ENCODE measurements at regions not wholly inside any gene's neighbourhood (a gene's known extent, or its start where the extent isn't known, plus 50 kb on each side); places are given as distances from the start of the nearest gene placed in this dataset.

DNA sequence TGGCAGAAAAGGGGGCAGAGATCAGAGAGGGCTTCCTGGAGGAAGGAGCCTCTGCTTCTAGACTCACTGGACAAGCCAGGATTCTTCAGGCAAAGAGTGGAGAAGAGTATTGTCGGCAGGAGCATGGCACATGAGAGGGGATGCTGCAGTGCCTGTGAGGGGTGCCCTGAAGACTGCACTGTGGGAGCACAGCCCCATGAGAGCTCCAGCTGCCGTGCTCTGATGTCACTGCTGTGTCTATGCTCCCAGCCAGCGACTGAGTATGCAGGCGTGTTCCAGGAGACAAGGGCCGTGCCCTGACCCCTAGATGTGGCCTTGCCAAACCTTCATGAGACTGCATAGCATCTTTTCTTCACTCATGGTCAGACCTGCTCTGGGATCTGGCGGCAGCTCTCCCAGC lies 339.1 kb downstream of the RPS24 start:
- H3K27ac ChIP-seq: no peak overlapping the region
- no peaks in the 10 kb centered on the region for H3K36me3 ChIP-seq
- WGBS, 2 donors: 92 to 98% methylated on average over 4 to 6 of the region's 6 CpGs
- H3K27me3 ChIP-seq: no peaks in the 10 kb centered on the region
- ATAC-seq (ENCODE audit: low FRiP score in 2 of 2) (no peak), DNase-seq (no peak)
- H3K4me1 ChIP-seq: no peaks in the 10 kb centered on the region
- no peaks in the 10 kb centered on the region for H3K9me3 ChIP-seq
- no peak overlapping the region for H3K4me3 ChIP-seq
- TF ChIP-seq POLR2AphosphoS5 (IDR thresholded peaks at IDR 0.05) (no peak), POLR2A (IDR thresholded peaks at IDR 0.05) (no peak)
- TF ChIP-seq, protein P1, sequence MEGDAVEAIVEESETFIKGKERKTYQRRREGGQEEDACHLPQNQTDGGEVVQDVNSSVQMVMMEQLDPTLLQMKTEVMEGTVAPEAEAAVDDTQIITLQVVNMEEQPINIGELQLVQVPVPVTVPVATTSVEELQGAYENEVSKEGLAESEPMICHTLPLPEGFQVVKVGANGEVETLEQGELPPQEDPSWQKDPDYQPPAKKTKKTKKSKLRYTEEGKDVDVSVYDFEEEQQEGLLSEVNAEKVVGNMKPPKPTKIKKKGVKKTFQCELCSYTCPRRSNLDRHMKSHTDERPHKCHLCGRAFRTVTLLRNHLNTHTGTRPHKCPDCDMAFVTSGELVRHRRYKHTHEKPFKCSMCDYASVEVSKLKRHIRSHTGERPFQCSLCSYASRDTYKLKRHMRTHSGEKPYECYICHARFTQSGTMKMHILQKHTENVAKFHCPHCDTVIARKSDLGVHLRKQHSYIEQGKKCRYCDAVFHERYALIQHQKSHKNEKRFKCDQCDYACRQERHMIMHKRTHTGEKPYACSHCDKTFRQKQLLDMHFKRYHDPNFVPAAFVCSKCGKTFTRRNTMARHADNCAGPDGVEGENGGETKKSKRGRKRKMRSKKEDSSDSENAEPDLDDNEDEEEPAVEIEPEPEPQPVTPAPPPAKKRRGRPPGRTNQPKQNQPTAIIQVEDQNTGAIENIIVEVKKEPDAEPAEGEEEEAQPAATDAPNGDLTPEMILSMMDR (IDR thresholded peaks at IDR 0.05): no peak

DNA sequence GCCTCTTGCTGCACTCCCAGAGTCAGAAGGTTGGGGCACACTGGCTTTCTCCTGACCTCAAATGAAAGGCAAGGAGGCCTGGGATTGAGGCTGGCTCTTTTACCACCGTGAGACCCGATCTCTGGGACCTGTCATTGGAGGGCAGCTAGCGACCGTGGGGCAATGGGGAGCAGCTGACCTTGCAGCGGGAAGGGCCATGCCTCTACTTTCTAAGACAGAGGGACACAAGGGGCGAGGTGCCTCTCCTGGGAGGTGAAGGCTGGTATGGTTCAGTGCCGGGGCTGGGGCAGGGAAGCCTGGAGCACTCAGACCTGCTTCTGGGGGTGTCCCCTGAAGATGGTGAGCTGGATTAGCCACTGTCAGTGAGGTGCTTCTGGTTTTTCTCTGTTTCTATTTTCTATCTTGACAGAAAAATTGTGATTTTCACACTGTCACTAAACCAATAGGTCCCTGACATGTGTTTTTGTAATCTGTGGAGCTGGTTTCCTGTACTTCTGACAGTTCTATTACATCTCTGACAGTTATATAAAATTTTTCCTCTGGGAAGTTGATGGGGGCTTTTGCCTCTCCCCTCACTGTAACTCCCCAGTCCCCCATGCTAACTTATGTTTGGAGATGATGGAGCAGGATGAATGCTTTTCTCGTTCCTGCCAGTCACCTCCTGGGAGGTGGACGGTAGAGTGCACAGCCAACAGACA lies 340.8 kb downstream of the RPS24 start:
- Histone ChIP-seq H3K4me1 (no peaks in the 10 kb centered on the region), H3K9me3 (no peaks in the 10 kb centered on the region), H3K27me3 (no peaks in the 10 kb centered on the region), H3K27ac (no peak overlapping the region), H3K4me3 (no peak overlapping the region), H3K36me3 (no peaks in the 10 kb centered on the region)
- 92 to 93% methylated on average over 8 to 9 of the region's 9 CpGs for WGBS, 2 donors
- TF ChIP-seq, protein P1 (IDR thresholded peaks at IDR 0.05): no peak
- DNase-seq (peak in 1 of 2 donors; percentile 18), ATAC-seq (ENCODE audit: low FRiP score in 2 of 2) (no peak)

DNA sequence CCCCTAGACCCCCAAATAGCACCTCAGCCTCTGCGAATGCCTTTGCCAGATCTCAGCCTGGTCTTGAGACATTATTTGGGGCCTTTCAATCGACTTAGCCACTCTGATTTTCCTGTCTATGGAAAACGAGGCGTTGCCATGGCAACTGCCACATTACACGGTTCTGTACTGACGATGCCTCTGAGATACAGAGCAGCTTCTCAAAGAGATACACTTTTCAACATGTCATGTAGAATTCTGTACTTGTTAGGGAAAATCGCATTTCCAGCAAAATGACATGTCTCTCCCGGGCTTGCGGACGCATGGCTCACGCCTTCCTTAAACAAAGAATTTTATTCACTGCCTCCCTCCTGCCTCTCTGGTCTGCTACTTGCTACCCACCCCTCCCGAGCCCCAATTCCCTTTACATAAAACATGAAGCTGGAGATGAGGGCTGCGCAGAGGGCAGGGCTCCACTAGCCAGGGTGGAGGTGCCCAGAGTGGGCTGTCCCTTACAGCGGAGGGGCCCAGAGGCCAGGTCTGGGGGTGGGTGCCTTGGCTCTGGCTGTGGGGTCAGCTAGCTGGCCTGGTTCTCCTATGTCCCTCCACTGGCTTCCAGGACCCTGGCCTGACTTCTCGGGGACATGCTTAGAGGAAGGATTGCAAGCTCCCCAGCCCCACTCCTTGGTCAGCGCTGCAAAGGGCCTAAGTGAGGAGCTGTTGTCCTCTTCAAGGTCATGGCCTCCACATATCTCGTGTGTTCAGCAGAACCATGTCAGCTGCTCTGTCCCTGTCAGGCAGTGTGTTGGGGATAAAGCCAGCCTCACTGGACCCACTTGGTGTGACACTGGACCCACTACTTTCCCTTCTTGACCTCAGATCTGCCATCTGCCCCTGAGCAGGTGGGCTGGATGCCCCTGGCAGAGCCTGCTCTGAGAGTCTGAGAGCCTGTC lies 342.5 kb downstream of the RPS24 start:
- no peaks in the 10 kb centered on the region for H3K36me3 ChIP-seq
- ATAC-seq (ENCODE audit: low FRiP score in 2 of 2): no peak
- no peak overlapping the region for H3K27ac ChIP-seq
- WGBS, 2 donors: 77 to 89% methylated on average over 14 to 17 of the region's 17 CpGs
- TF ChIP-seq, protein P1 (IDR thresholded peaks at IDR 0.05): no peak
- no peak for TF ChIP-seq POLR2A (IDR thresholded peaks at IDR 0.05)
- no peak for TF ChIP-seq POLR2AphosphoS5 (IDR thresholded peaks at IDR 0.05)
- TF ChIP-seq EP300 (IDR thresholded peaks at IDR 0.05): no peak
- H3K4me3 ChIP-seq: no peak overlapping the region
- no peaks in the 10 kb centered on the region for H3K9me3 ChIP-seq
- no peaks in the 10 kb centered on the region for H3K27me3 ChIP-seq
- DNase-seq: peak in 1 of 2 donors; percentile 32
- H3K4me1 ChIP-seq: no peaks in the 10 kb centered on the region

DNA sequence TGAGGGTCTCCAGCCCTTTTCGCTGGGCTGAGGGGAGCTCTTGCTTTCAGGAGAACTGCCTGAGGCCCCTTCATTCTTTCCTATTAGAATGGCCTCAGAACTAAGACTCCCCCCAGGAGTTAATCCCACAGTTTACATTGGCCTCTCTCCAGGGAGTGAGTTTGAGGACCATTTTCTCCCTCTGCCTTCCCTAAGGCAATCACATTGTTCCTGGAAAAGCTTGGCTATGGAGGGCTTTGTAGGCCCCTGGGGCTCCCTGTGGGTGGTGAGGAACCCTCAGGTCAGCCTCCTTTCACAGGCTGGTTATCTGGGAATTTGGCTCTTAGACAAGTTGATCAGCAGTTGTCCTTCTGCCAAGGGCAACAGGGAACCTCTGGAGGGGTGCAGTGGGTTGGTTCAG lies 343.7 kb downstream of the RPS24 start:
- H3K27ac ChIP-seq: no peak overlapping the region
- no peak overlapping the region for H3K4me3 ChIP-seq
- WGBS, 2 donors: 88 to 100% methylated on average over 1 of the region's 1 CpG
- DNase-seq (no peak), ATAC-seq (ENCODE audit: low FRiP score in 2 of 2) (no peak)
- no peaks in the 10 kb centered on the region for H3K9me3 ChIP-seq
- no peaks in the 10 kb centered on the region for H3K36me3 ChIP-seq
- no peaks in the 10 kb centered on the region for H3K4me1 ChIP-seq
- H3K27me3 ChIP-seq: no peaks in the 10 kb centered on the region
- no peak for TF ChIP-seq POLR2A (IDR thresholded peaks at IDR 0.05)
- TF ChIP-seq POLR2AphosphoS5 (IDR thresholded peaks at IDR 0.05): no peak
- TF ChIP-seq EP300 (IDR thresholded peaks at IDR 0.05): no peak
- TF ChIP-seq, protein P1 (IDR thresholded peaks at IDR 0.05): no peak
